22Rv1 (cell line): ENCODE measurements at regions not wholly inside any gene's neighbourhood (a gene's known extent, or its start where the extent isn't known, plus 50 kb on each side); places are given as distances from the start of the nearest gene placed in this dataset.

Experiments
- ZFX ChIP-seq: fragments of 450-650 bp; IDR thresholded peaks from 2 replicates; pipeline ENCODE4 v1.6.1; 2017; ENCODE audit warnings: antibody characterized with exemption, borderline replicate concordance
- TF ChIP-seq, protein P1 (sequence below): fragments of 450-650 bp; IDR thresholded peaks from 2 replicates; pipeline ENCODE4 v1.5.1; 2017; ENCODE audit warnings: mild to moderate bottlenecking

DNA sequence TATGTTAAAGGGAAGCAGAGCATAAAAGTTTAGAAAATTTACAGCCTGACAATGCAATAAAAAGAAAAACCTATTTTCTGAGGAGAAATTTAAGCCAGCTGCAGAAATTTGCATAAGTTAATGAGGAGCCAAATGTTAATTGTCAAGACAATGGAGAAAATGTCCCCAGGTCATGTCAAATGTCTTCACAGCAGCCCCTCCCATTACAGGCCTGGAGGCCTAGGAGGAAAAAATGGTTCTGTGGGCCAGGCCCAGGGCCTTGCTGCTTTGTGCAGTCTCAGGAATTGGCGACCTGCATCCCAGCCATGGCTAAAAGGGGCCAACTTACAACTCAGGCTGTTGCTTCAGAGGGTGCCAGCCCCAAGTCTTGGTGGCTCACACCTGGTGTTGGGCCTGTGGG, 275.4 kb upstream of the RPS6KA3 start:
- TF ChIP-seq ZFX, result no peak
- TF ChIP-seq, protein P1, sequence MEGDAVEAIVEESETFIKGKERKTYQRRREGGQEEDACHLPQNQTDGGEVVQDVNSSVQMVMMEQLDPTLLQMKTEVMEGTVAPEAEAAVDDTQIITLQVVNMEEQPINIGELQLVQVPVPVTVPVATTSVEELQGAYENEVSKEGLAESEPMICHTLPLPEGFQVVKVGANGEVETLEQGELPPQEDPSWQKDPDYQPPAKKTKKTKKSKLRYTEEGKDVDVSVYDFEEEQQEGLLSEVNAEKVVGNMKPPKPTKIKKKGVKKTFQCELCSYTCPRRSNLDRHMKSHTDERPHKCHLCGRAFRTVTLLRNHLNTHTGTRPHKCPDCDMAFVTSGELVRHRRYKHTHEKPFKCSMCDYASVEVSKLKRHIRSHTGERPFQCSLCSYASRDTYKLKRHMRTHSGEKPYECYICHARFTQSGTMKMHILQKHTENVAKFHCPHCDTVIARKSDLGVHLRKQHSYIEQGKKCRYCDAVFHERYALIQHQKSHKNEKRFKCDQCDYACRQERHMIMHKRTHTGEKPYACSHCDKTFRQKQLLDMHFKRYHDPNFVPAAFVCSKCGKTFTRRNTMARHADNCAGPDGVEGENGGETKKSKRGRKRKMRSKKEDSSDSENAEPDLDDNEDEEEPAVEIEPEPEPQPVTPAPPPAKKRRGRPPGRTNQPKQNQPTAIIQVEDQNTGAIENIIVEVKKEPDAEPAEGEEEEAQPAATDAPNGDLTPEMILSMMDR, result no peak
